ENCODE measurements at regions not wholly inside any gene's neighbourhood (a gene's known extent, or its start where the extent isn't known, plus 50 kb on each side); places are given as distances from the start of the nearest gene placed in this dataset.

DNA sequence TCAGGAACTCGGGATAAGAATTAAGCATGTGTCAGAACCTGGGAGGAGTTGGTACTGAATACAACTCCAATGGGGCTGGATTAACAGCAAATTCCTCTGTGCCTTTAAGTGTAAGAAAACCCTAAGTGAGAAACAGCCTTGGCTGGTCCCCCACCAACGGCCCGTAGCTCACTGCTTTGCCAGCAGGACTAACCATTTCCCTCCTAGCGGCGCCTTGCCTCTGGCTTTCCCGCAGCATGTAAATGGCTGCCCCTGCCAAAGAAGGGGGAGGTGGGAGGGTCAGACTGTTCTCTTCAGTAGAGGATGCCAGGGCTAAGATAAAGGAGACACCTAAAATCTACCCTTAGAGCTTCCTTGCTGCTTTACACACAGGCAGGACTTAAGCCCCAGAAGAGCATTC is 51.0 kb upstream of the SH3GL3 start:
- TF ChIP-seq, protein P1, sequence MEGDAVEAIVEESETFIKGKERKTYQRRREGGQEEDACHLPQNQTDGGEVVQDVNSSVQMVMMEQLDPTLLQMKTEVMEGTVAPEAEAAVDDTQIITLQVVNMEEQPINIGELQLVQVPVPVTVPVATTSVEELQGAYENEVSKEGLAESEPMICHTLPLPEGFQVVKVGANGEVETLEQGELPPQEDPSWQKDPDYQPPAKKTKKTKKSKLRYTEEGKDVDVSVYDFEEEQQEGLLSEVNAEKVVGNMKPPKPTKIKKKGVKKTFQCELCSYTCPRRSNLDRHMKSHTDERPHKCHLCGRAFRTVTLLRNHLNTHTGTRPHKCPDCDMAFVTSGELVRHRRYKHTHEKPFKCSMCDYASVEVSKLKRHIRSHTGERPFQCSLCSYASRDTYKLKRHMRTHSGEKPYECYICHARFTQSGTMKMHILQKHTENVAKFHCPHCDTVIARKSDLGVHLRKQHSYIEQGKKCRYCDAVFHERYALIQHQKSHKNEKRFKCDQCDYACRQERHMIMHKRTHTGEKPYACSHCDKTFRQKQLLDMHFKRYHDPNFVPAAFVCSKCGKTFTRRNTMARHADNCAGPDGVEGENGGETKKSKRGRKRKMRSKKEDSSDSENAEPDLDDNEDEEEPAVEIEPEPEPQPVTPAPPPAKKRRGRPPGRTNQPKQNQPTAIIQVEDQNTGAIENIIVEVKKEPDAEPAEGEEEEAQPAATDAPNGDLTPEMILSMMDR (conservative IDR thresholded peaks at IDR 0.05) = no peak
- TF ChIP-seq ZFX (IDR thresholded peaks at IDR 0.05) = no peak
- H3K27ac ChIP-seq = no peak overlapping the region

All from C4-2B (cell line).